Neural cell (in vitro differentiated cells): ENCODE measurements at regions not wholly inside any gene's neighbourhood (a gene's known extent, or its start where the extent isn't known, plus 50 kb on each side); places are given as distances from the start of the nearest gene placed in this dataset.

Experiments
- H2AFZ ChIP-seq: fragments of 200-600, 300-800 bp; sonication (generic), shearing (Covaris generic); 2 replicates; pipeline ENCODE4 v1.6.0; 2014; ENCODE audit warnings: low read depth, mild to moderate bottlenecking, antibody characterized with exemption, low read length, moderate library complexity
- H3F3A ChIP-seq: fragments of 200-600 bp; shearing (Covaris generic); 2 replicates; pipeline ENCODE4 v1.6.1; 2016; ENCODE audit warnings: mild to moderate bottlenecking, moderate library complexity, mixed read lengths, antibody characterized with exemption, low read length; ENCODE audit not compliant: insufficient read depth, poor library complexity, severe bottlenecking
- H3K27ac ChIP-seq: fragments of 200-600, 300-800 bp; sonication (generic), shearing (Covaris generic); 2 replicates; pipeline ENCODE4 v1.5.1; 2014; ENCODE audit warnings: mild to moderate bottlenecking, low read length, moderate library complexity
- H3K27me3 ChIP-seq: fragments of 300-800, 200-600 bp; sonication (generic), shearing (Covaris generic); 2 replicates; pipeline ENCODE4 v1.6.0; 2014; ENCODE audit warnings: mild to moderate bottlenecking, low read depth, low read length, moderate library complexity; ENCODE audit not compliant: insufficient read depth
- H3K36me3 ChIP-seq: fragments of 300-800, 200-600 bp; sonication (generic), shearing (Covaris generic); 2 replicates; pipeline ENCODE4 v1.5.1; 2014; ENCODE audit warnings: mild to moderate bottlenecking, antibody characterized with exemption, low read length, moderate library complexity; ENCODE audit not compliant: insufficient read depth
- H3K4me2 ChIP-seq: fragments of 300-800, 200-600 bp; sonication (generic), shearing (Covaris generic); 2 replicates; pipeline ENCODE4 v1.6.0; 2014; ENCODE audit warnings: mild to moderate bottlenecking, low read length
- H3K4me3 ChIP-seq: fragments of 300-800, 200-600 bp; sonication (generic), shearing (Covaris generic); 2 replicates; pipeline ENCODE4 v1.5.1; 2014; ENCODE audit warnings: mild to moderate bottlenecking, low read length, moderate library complexity
- H3K79me2 ChIP-seq: fragments of 200-600 bp; shearing (Covaris generic); replicated peaks from 2 replicates; pipeline ENCODE4 v1.6.0; 2014; ENCODE audit warnings: mild to moderate bottlenecking, low read length, moderate library complexity; ENCODE audit not compliant: insufficient read depth
- H3K9ac ChIP-seq: fragments of 300-800, 200-600 bp; sonication (generic), shearing (Covaris generic); 2 replicates; pipeline ENCODE4 v1.6.1; 2016; ENCODE audit warnings: mild to moderate bottlenecking, low read length, mixed read lengths
- H3K9me2 ChIP-seq: fragments of 200-600 bp; shearing (Covaris generic); 2 replicates; pipeline ENCODE4 v1.6.1; 2016; ENCODE audit warnings: mild to moderate bottlenecking, low read length, mixed read lengths; ENCODE audit not compliant: insufficient read depth
- H3K9me3 ChIP-seq: fragments of 200-600, 300-800 bp; sonication (generic), shearing (Covaris generic); 2 replicates; pipeline ENCODE4 v1.6.1; 2016; ENCODE audit warnings: mild to moderate bottlenecking, mixed run types, low read length, moderate library complexity, mixed read lengths
- H4K20me1 ChIP-seq: fragments of 200-600 bp; shearing (Covaris generic); 2 replicates; pipeline ENCODE4 v1.6.1; 2016; ENCODE audit warnings: mild to moderate bottlenecking, mixed run types; ENCODE audit not compliant: insufficient read depth
- CTCF ChIP-seq: fragments of 450-650 bp; IDR thresholded peaks from 2 replicates; pipeline ENCODE4 v1.5.1; 2014; ENCODE audit warnings: antibody characterized with exemption, mild to moderate bottlenecking, moderate library complexity; ENCODE audit not compliant: poor library complexity, severe bottlenecking
- EP300 ChIP-seq: fragments of 450-650 bp; conservative IDR thresholded peaks from 2 replicates; pipeline ENCODE4 v1.6.1; 2014; ENCODE audit warnings: antibody characterized with exemption, mild to moderate bottlenecking, moderate library complexity; ENCODE audit not compliant: poor library complexity, severe bottlenecking
- EZH2 ChIP-seq: fragments of 200-600, 300-800 bp; shearing (Covaris generic), sonication (generic); IDR thresholded peaks from 2 replicates; pipeline ENCODE4 v1.6.1; 2014; ENCODE audit warnings: antibody characterized with exemption, low read length, borderline replicate concordance, mild to moderate bottlenecking; ENCODE audit not compliant: insufficient read depth, poor library complexity, severe bottlenecking
- MXI1 ChIP-seq: fragments of 450-650 bp; conservative IDR thresholded peaks from 2 replicates; pipeline ENCODE4 v1.6.1; 2014; ENCODE audit warnings: antibody characterized with exemption, mild to moderate bottlenecking; ENCODE audit not compliant: poor library complexity, severe bottlenecking
- POLR2AphosphoS5 ChIP-seq: IDR thresholded peaks from 2 replicates; pipeline ENCODE4 v1.6.1; 2012
- RAD21 ChIP-seq: fragments of 450-650 bp; conservative IDR thresholded peaks from 2 replicates; pipeline ENCODE4 v1.6.1; 2014; ENCODE audit warnings: antibody characterized with exemption, mild to moderate bottlenecking, moderate library complexity
- REST ChIP-seq: IDR thresholded peaks from 2 replicates; pipeline ENCODE4 v1.6.1; 2012; ENCODE audit warnings: borderline replicate concordance
- SMC3 ChIP-seq: fragments of 450-650 bp; conservative IDR thresholded peaks from 2 replicates; pipeline ENCODE4 v1.6.1; 2014; ENCODE audit warnings: antibody characterized with exemption, mild to moderate bottlenecking, moderate library complexity; ENCODE audit not compliant: poor library complexity
- TAF1 ChIP-seq: IDR thresholded peaks from 2 replicates; pipeline ENCODE4 v1.6.1; 2012; ENCODE audit warnings: low read depth

DNA sequence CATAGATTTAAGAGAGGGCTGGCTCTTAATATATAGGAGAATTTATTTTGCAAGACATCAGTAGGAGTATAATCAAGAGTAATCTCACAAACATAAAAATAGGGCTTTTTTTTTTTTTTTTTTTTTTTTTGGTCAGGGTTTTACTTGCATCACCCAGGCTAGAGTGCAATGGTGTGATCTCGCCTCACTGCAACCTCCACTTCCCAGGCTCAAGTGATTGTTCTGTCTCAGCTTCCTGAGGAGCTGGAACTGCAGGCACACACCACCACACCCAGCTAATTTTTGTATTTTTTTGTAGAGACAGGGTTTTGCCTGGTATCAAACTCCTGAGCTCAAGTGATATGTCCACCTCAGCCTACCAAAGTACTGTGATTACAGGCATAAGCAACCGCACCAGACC is 535.3 kb downstream of the CCSER2 start:
- H3K4me2 ChIP-seq: no peak overlapping the region
- no peaks in the 10 kb centered on the region for H3K36me3 ChIP-seq
- H3K79me2 ChIP-seq: no peaks in the 10 kb centered on the region
- H3K9me2 ChIP-seq: no peaks in the 10 kb centered on the region
- no peak overlapping the region for H3K9ac ChIP-seq
- H2AFZ ChIP-seq: no peak overlapping the region
- no peak overlapping the region for H3K27ac ChIP-seq
- TF ChIP-seq POLR2AphosphoS5 (no peak), EZH2 (no peak), TAF1 (no peak), EP300 (no peak), CTCF (no peak), RAD21 (no peak), SMC3 (no peak), MXI1 (no peak), REST (no peak)
- no peak overlapping the region for H3K4me3 ChIP-seq
- H3K9me3 ChIP-seq: no peaks in the 10 kb centered on the region
- H4K20me1 ChIP-seq: no peaks in the 10 kb centered on the region
- H3K27me3 ChIP-seq: no peaks in the 10 kb centered on the region
- no peaks in the 10 kb centered on the region for H3F3A ChIP-seq

DNA sequence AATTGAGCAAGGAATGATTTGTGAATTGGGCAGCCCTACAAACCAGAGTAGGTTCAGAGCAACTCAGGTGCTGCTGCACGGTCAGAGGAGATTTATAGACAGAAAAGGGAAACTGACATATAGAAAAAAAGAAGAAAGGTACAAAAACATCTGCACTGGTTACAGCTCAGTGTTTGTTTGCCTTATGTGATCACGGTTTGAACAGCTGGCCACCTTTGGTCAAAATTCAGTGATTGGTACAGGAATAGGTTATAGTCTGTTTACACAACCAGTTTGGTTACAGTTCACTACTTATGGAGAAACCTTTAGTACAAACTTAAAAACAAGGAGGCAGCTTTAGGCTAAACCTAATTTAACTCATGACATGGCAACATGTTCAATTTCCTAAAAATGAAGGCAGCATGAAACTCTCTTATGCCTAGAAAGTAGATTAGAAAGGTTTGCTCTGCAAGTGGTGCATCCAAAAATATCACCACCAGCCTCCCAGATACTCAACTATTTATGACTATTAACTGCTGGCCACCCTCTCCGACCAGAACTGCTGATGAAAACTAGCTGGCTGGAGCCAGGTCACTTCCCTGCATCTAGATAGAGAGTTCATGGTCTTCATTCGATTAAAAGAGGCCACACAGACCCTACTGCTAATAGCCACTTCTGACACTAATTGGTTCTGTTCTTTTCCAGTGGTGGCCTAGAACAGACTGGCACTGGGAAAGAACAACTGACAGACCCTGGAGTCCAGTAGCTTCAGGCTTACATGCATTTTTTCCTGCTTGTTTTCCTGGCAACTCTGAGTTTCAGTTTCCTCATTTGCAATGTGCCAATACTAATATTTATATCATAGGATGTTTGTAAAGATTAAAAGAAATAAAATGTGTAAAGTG is 548.0 kb downstream of the CCSER2 start:
- no peaks in the 10 kb centered on the region for H3K9me3 ChIP-seq
- H4K20me1 ChIP-seq: no peaks in the 10 kb centered on the region
- no peaks in the 10 kb centered on the region for H3F3A ChIP-seq
- H3K9me2 ChIP-seq: no peaks in the 10 kb centered on the region
- H3K4me3 ChIP-seq: no peak overlapping the region
- no peaks in the 10 kb centered on the region for H3K27me3 ChIP-seq
- H3K79me2 ChIP-seq: no peaks in the 10 kb centered on the region
- no peaks in the 10 kb centered on the region for H3K36me3 ChIP-seq
- H3K27ac ChIP-seq: no peak overlapping the region
- no peak overlapping the region for H3K9ac ChIP-seq
- H3K4me2 ChIP-seq: no peak overlapping the region
- H2AFZ ChIP-seq: no peak overlapping the region
- TF ChIP-seq MXI1 (no peak), EP300 (no peak), SMC3 (no peak), EZH2 (no peak), TAF1 (no peak), CTCF (no peak), RAD21 (no peak), REST (no peak), POLR2AphosphoS5 (no peak)
